ENCODE measurements at regions not wholly inside any gene's neighbourhood (a gene's known extent, or its start where the extent isn't known, plus 50 kb on each side); places are given as distances from the start of the nearest gene placed in this dataset.

DNA sequence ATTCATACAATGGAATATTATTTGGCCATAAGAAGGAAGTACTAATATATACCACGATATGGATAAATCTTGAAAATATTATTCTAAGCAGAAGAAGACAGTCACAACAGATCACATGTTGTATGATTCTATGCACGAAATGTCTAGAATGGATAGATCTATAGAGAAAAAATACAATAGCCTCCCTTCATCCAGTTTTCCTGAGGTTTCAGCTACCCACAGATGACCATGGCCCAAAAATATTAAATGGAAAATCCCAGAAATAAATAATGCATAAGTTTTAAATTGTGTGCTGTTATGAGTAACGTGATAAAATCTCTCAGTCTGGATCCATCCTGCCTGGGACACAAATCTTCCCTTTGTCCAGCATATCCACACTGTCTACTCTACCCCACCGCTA lies 162.2 kb upstream of the ST8SIA2 start:
- TF ChIP-seq CTCF (IDR thresholded peaks at IDR 0.05; ENCODE audit: low read depth, low read length, poor library complexity, severe bottlenecking) = no peak
- TF ChIP-seq EZH2phosphoT487 (IDR thresholded peaks at IDR 0.05; ENCODE audit: borderline replicate concordance, low read length) = no peak

Measured in DOHH2 (cell line).